HUDEP-2 (cell line): ENCODE measurements at regions not wholly inside any gene's neighbourhood (a gene's known extent, or its start where the extent isn't known, plus 50 kb on each side); places are given as distances from the start of the nearest gene placed in this dataset.
"Not testable (repeated sequence)": the region's sequence is repeated elsewhere in the genome, so short reads cannot be mapped to it uniquely, and the experiment has no call there.

Experiments
- DNase-seq, 76 experiments: peaks; one replicate each; lab custom pipeline; 2025; ENCODE audit not compliant: unreplicated experiment in 76 of 76; lab: John Stamatoyannopoulos, UW

DNA sequence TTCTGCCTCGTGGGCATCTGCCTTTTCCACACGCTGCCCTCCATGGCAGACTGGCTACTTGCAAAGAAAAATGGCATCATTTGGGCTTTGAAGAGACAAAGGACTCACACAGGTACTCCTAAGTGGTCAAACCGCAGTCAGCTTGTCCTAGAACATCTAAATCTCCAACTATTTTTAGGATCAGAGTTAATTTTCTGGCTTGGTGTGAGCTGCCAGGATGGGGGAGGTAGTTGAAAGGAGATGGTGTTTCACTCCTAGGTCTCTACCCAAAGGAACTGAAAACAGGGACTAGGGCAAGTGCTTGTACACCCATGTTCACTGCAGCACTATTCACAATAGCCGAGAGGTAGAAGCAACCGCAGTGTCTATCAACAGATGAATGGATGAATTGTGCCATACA, 107.9 kb upstream of the ATL2 start:
- DNase-seq, result no peak

GRCh38 chr2:38483776-38484501, 106.9 kb upstream of the ATL2 start:
- DNase-seq, result peak in 3 of 76 experiments; percentile 10 to 31 (median 31)

- DNase-seq, result not testable (repeated sequence)
These were observed 105.6 kb upstream of the ATL2 start for GRCh38 chr2:38482710-38483109.

- DNase-seq, result no peak
These were observed 103.5 kb upstream of the ATL2 start for GRCh38 chr2:38480617-38481016.

DNA sequence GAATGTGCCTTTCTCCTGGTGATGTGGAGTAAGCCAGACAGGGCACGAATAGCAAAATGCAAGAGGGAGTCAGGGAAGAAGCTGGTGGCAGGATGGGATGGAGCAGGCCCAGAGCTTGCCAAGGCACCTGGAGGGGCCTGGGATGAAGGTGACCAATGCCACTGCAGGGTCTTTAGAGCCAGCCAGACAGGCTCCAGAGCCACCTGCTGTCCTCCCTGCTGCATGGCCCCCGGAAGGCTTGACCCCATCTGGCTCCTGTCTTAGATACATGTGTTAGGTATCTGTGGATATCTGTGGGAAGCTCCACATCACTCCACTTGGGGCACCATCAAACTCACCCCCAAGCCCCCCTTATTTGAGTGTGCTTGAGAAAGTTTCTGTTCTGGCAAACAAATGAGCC, 99.9 kb upstream of the ATL2 start:
- DNase-seq, result no peak

- DNase-seq, result no peak
These were observed 98.5 kb upstream of the ATL2 start for GRCh38 chr2:38475567-38475881.

DNA sequence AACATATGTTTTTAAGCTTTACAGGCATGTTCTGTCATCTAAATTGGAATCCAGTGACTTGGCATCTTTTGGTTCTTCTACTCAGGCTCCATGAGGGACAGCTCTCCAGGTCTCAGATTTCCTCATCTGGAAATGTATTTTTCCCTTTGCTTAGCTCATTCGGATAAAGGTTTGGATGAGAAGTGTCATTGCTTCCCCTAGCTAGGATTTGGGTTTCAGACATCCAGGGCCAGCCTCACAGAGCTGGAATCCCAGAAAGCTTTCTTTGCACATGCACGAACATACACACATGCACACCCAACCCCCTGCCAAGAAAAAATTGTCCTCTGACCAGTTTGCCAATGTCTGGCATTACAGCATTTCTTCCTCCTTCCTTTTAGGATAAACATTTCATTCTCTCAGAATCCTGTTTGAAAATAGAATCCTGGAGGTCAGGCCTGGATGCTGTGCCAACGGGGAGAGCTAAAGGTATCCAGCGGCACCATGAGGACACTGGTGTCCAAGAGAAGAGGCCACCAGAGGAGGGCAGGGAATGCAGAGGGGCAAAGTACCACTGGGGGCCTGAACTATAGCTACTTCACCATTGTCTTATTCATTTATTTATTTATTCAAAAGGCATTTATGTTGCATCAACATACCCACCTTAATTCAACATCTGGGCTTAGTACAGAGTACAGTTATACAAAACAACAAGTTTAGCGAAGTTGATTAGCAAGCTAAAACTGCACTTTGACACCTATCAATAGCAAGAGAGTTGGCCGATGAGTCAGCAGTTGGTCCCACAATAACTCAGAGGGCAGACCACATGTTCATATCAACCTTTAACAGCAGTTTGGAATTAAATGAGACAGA, 97.9 kb upstream of the ATL2 start:
- DNase-seq, result peak in 2 of 76 experiments; percentile 6 to 30

GRCh38 chr2:38474021-38474456, 97.0 kb upstream of the ATL2 start:
- DNase-seq, result no peak

DNA sequence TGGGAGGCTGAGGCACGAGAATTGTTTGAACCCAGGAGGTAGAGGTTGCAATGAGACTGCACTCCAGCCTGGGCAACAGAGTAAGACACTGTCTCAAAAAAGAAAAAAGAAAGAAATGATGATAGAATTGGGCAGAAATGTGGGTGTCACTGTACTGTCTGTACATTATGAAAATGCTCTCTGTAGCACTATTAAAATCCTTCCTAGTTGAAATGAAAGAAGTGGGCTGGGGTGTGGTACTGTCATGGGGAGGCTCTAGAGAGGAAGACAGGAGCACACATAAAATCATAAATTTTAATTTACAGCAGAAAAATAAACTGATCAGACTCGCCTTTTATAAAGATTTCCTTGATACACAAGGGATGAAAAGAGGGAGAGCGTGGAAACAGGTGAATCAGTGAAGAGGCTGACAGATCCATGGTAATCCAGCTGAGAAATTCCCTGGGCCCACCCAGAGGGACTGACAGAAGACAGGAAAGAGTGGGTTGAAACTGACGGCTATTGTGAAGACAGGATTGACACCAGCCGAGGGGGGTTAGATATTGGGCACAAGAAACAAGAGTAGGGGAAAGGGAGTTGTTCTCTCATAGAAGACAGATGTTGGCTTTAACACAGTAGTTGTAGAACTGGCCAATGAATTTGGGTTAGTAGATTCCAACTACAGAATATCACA, 96.4 kb upstream of the ATL2 start:
- DNase-seq, result no peak

GRCh38 chr2:38470115-38470514, 93.0 kb upstream of the ATL2 start:
- no peak for DNase-seq

GRCh38 chr2:38467768-38468455, 90.8 kb upstream of the ATL2 start:
- DNase-seq, result no peak

GRCh38 chr2:38466876-38467767, 90.0 kb upstream of the ATL2 start:
- no peak for DNase-seq

GRCh38 chr2:38466409-38466808, 89.3 kb upstream of the ATL2 start:
- DNase-seq, result no peak

GRCh38 chr2:38465789-38466127, 88.7 kb upstream of the ATL2 start:
- peak in 31 of 76 experiments; percentile 2 to 57 (median 11) for DNase-seq

- DNase-seq, result no peak
These were observed 88.1 kb upstream of the ATL2 start for GRCh38 chr2:38464971-38465788.

DNA sequence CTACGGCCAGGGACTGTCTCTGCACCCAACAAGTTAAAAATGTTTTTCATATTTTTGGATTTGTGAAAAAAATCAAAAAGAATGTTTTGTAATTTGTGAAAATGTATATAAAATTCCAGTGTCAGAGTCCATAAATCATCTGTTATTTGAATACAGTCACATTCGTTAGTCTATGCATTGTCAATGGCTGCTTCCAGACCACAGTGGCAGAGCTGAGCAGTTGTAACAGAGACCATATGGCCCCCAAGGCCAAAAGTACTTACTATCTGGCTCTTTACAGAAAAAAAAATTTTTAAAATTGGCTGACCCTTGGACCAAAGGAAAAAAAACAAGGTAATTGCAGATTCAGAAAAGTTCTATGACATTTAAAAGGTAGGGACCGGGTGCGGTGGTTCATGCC, 86.7 kb upstream of the ATL2 start:
- DNase-seq, result no peak

GRCh38 chr2:38462121-38462661, 85.1 kb upstream of the ATL2 start:
- peak in 31 of 76 experiments; percentile 3 to 62 (median 21) for DNase-seq

GRCh38 chr2:38461470-38461869, 84.4 kb upstream of the ATL2 start:
- DNase-seq, result no peak

GRCh38 chr2:38460313-38460712, 83.2 kb upstream of the ATL2 start:
- DNase-seq, result no peak
